ENCODE measurements at regions not wholly inside any gene's neighbourhood (a gene's known extent, or its start where the extent isn't known, plus 50 kb on each side); places are given as distances from the start of the nearest gene placed in this dataset.

- no peak for DNase-seq
Observed at GRCh38 chr2:138985881-138986280, 205.7 kb upstream of the NXPH2 start.

GRCh38 chr2:138979131-138979785 lies 199.1 kb upstream of the NXPH2 start:
- DNase-seq: no peak

- no peak for DNase-seq
Observed at GRCh38 chr2:138974651-138975050, 194.5 kb upstream of the NXPH2 start.

GRCh38 chr2:138964418-138964817 lies 184.2 kb upstream of the NXPH2 start:
- no peak for DNase-seq

- DNase-seq: no peak
Observed at GRCh38 chr2:138962686-138963085, 182.5 kb upstream of the NXPH2 start.

GRCh38 chr2:138960191-138960590 lies 180.0 kb upstream of the NXPH2 start:
- DNase-seq: peak; percentile 16

GRCh38 chr2:138959031-138959430 lies 178.8 kb upstream of the NXPH2 start:
- no peak for DNase-seq

- peak; percentile 69 for DNase-seq
Observed at GRCh38 chr2:138956116-138956515, 175.9 kb upstream of the NXPH2 start.

GRCh38 chr2:138950486-138950885 lies 170.3 kb upstream of the NXPH2 start:
- no peak for DNase-seq

- no peak for DNase-seq
Observed at GRCh38 chr2:138949517-138949916, 169.3 kb upstream of the NXPH2 start.

GRCh38 chr2:138948070-138948539 lies 167.9 kb upstream of the NXPH2 start:
- DNase-seq: no peak

GRCh38 chr2:138943470-138943869 lies 163.3 kb upstream of the NXPH2 start:
- no peak for DNase-seq

GRCh38 chr2:138942466-138942865 lies 162.3 kb upstream of the NXPH2 start:
- DNase-seq: no peak

- no peak for DNase-seq
Observed at GRCh38 chr2:138931284-138932256, 151.4 kb upstream of the NXPH2 start.

GRCh38 chr2:138930571-138930970 lies 150.4 kb upstream of the NXPH2 start:
- no peak for DNase-seq

- no peak for DNase-seq
Observed at GRCh38 chr2:138928374-138929021, 148.3 kb upstream of the NXPH2 start.

- peak; percentile 11 for DNase-seq
Observed at GRCh38 chr2:138922973-138923563, 142.9 kb upstream of the NXPH2 start.

- DNase-seq: no peak
Observed at GRCh38 chr2:138919120-138919747, 139.0 kb upstream of the NXPH2 start.

- no peak for DNase-seq
Observed at GRCh38 chr2:138910427-138910826, 130.2 kb upstream of the NXPH2 start.

- DNase-seq: no peak
Observed at GRCh38 chr2:138906549-138906948, 126.4 kb upstream of the NXPH2 start.

- no peak for DNase-seq
Observed at GRCh38 chr2:138902239-138902871, 122.2 kb upstream of the NXPH2 start.

- DNase-seq: no peak
Observed at GRCh38 chr2:138901530-138901929, 121.3 kb upstream of the NXPH2 start.

Data from COR-L47 (cell line).